ENCODE measurements at regions not wholly inside any gene's neighbourhood (a gene's known extent, or its start where the extent isn't known, plus 50 kb on each side); places are given as distances from the start of the nearest gene placed in this dataset.
"Not testable (repeated sequence)": the region's sequence is repeated elsewhere in the genome, so short reads cannot be mapped to it uniquely, and the experiment has no call there.

- Mint-ChIP-seq H3K27me3 (ENCODE audit: low read depth) (no peaks in the 10 kb centered on the region), H3K4me3 (no peak overlapping the region), H3K36me3 (no peaks in the 10 kb centered on the region), H3K9me3 (peaks cover 12% of the 10 kb centered on the region), H3K27ac (no peak overlapping the region), H3K4me1 (peaks cover 35% of the 10 kb centered on the region)
- no peak for DNase-seq (ENCODE audit: low spot score in 2 of 2, unreplicated experiment in 2 of 2)
- no peak for TF ChIP-seq CTCF (IDR thresholded peaks at IDR 0.05; ENCODE audit: unreplicated experiment)
These were observed 84.6 kb downstream of the BTG1 start for GRCh38 chr12:92061061-92061460.

- H3K4me1 Mint-ChIP-seq = peaks cover 25% of the 10 kb centered on the region
- DNase-seq (ENCODE audit: low spot score in 2 of 2, unreplicated experiment in 2 of 2) = no peak
- no peak overlapping the region for H3K27ac Mint-ChIP-seq
- TF ChIP-seq CTCF (IDR thresholded peaks at IDR 0.05; ENCODE audit: unreplicated experiment) = no peak
- H3K4me3 Mint-ChIP-seq = no peak overlapping the region
- no peaks in the 10 kb centered on the region for H3K36me3 Mint-ChIP-seq
- peaks cover 12% of the 10 kb centered on the region for H3K9me3 Mint-ChIP-seq
- no peaks in the 10 kb centered on the region for H3K27me3 Mint-ChIP-seq (ENCODE audit: low read depth)
These were observed 85.7 kb downstream of the BTG1 start for GRCh38 chr12:92059960-92060359.

DNA sequence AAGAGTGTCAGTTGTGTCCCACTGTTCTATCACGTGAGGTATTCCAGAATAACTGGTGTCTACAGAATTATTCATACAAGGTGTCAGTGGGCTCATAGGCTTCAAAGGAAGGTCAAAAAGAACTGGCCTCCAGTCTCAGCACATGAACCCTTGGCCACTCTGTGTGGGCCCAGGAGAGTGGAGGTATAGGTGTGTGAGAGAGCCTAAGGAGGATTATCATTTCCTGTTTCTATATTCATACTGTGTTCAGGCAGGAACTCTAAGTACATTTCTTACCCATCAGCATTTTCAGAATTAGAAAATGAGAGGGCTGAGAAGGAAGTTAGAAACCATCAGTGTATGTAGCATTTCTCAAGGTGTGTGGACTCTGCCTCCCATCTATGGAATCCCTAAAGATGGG lies 87.0 kb downstream of the BTG1 start:
- Mint-ChIP-seq H3K27me3 (ENCODE audit: low read depth) (no peaks in the 10 kb centered on the region), H3K27ac (no peak overlapping the region), H3K4me3 (no peak overlapping the region), H3K9me3 (peaks cover 12% of the 10 kb centered on the region), H3K36me3 (no peaks in the 10 kb centered on the region), H3K4me1 (peaks cover 14% of the 10 kb centered on the region)
- no peak for TF ChIP-seq CTCF (IDR thresholded peaks at IDR 0.05; ENCODE audit: unreplicated experiment)
- no peak for DNase-seq (ENCODE audit: low spot score in 2 of 2, unreplicated experiment in 2 of 2)

- not testable (repeated sequence) for H3K4me3 Mint-ChIP-seq; H3K27ac Mint-ChIP-seq; H3K27me3 Mint-ChIP-seq (ENCODE audit: low read depth); H3K36me3 Mint-ChIP-seq; DNase-seq (ENCODE audit: low spot score in 2 of 2, unreplicated experiment in 2 of 2); H3K4me1 Mint-ChIP-seq
- H3K9me3 Mint-ChIP-seq = peaks cover 12% of the 10 kb centered on the region
These were observed 88.9 kb downstream of the BTG1 start for GRCh38 chr12:92056756-92057155.

GRCh38 chr12:92056290-92056689 lies 89.4 kb downstream of the BTG1 start:
- peaks cover 4% of the 10 kb centered on the region for H3K4me1 Mint-ChIP-seq
- no peaks in the 10 kb centered on the region for H3K27me3 Mint-ChIP-seq (ENCODE audit: low read depth)
- TF ChIP-seq CTCF (IDR thresholded peaks at IDR 0.05; ENCODE audit: unreplicated experiment) = no peak
- no peak overlapping the region for H3K4me3 Mint-ChIP-seq
- H3K27ac Mint-ChIP-seq = no peak overlapping the region
- peaks cover 12% of the 10 kb centered on the region for H3K9me3 Mint-ChIP-seq
- DNase-seq (ENCODE audit: low spot score in 2 of 2, unreplicated experiment in 2 of 2) = no peak
- H3K36me3 Mint-ChIP-seq = no peaks in the 10 kb centered on the region

- DNase-seq (ENCODE audit: low spot score in 2 of 2, unreplicated experiment in 2 of 2) = no peak
- peaks cover 3% of the 10 kb centered on the region for H3K4me1 Mint-ChIP-seq
- no peak overlapping the region for H3K4me3 Mint-ChIP-seq
- no peaks in the 10 kb centered on the region for H3K36me3 Mint-ChIP-seq
- no peak for TF ChIP-seq CTCF (IDR thresholded peaks at IDR 0.05; ENCODE audit: unreplicated experiment)
- H3K9me3 Mint-ChIP-seq = peaks cover 12% of the 10 kb centered on the region
- no peak overlapping the region for H3K27ac Mint-ChIP-seq
- no peaks in the 10 kb centered on the region for H3K27me3 Mint-ChIP-seq (ENCODE audit: low read depth)
These were observed 89.8 kb downstream of the BTG1 start for GRCh38 chr12:92055877-92056276.

All from mesothelial cell of epicardium (in vitro differentiated cells).